ENCODE measurements at regions not wholly inside any gene's neighbourhood (a gene's known extent, or its start where the extent isn't known, plus 50 kb on each side); places are given as distances from the start of the nearest gene placed in this dataset.

- TF ChIP-seq CTCF (IDR thresholded peaks at IDR 0.05; ENCODE audit: borderline replicate concordance, extremely low read depth, low read length, poor library complexity, severe bottlenecking) (no peak), EZH2 (IDR thresholded peaks at IDR 0.05; ENCODE audit: borderline replicate concordance, low read depth, low read length, severe bottlenecking) (no peak)
These were observed 915.9 kb downstream of the SLC6A15 start for GRCh38 chr12:83996671-83997070.

GRCh38 chr12:83985084-83985483 lies 927.5 kb downstream of the SLC6A15 start:
- Histone ChIP-seq H3K27me3 (ENCODE audit: insufficient read depth, low read length, poor library complexity) (no peaks in the 10 kb centered on the region), H3K9ac (ENCODE audit: low read depth, low read length) (no peak overlapping the region), H3K4me3 (ENCODE audit: low read depth in 1 of 2, low read length in 2 of 2) (no peak overlapping the region), H3K4me2 (ENCODE audit: insufficient read depth, low read length) (no peak overlapping the region), H3K79me2 (ENCODE audit: insufficient read depth, low read length) (no peaks in the 10 kb centered on the region), H3K36me3 (ENCODE audit: insufficient read depth, low read length) (no peaks in the 10 kb centered on the region), H2AFZ (ENCODE audit: low read depth, low read length) (no peak overlapping the region), H3K4me1 (ENCODE audit: insufficient read depth, low read length) (no peaks in the 10 kb centered on the region), H3K27ac (ENCODE audit: low read length) (no peak overlapping the region), H4K20me1 (ENCODE audit: insufficient read depth, low read length) (no peaks in the 10 kb centered on the region), H3K9me3 (ENCODE audit: insufficient read depth, low read length, severe bottlenecking) (no peaks in the 10 kb centered on the region)
- TF ChIP-seq CTCF (IDR thresholded peaks at IDR 0.05; ENCODE audit: borderline replicate concordance, extremely low read depth, low read length, poor library complexity, severe bottlenecking) (no peak), EZH2 (IDR thresholded peaks at IDR 0.05; ENCODE audit: borderline replicate concordance, low read depth, low read length, severe bottlenecking) (no peak)
- DNase-seq (no peak), ATAC-seq (ENCODE audit: insufficient read depth, low read depth) (no peak)

More at GRCh38 chr12:83996671-83997070, 915.9 kb downstream of the SLC6A15 start:
- H3K9ac ChIP-seq (ENCODE audit: low read depth, low read length) = no peak overlapping the region
- no peaks in the 10 kb centered on the region for H3K4me1 ChIP-seq (ENCODE audit: insufficient read depth, low read length)
- H4K20me1 ChIP-seq (ENCODE audit: insufficient read depth, low read length) = no peaks in the 10 kb centered on the region
- DNase-seq = no peak
- no peaks in the 10 kb centered on the region for H3K9me3 ChIP-seq (ENCODE audit: insufficient read depth, low read length, severe bottlenecking)
- H3K27me3 ChIP-seq (ENCODE audit: insufficient read depth, low read length, poor library complexity) = no peaks in the 10 kb centered on the region
- no peak overlapping the region for H3K4me3 ChIP-seq (ENCODE audit: low read depth in 1 of 2, low read length in 2 of 2)
- H3K27ac ChIP-seq (ENCODE audit: low read length) = no peak overlapping the region
- no peaks in the 10 kb centered on the region for H3K36me3 ChIP-seq (ENCODE audit: insufficient read depth, low read length)
- no peak for ATAC-seq (ENCODE audit: insufficient read depth, low read depth)
- no peak overlapping the region for H3K4me2 ChIP-seq (ENCODE audit: insufficient read depth, low read length)
- H2AFZ ChIP-seq (ENCODE audit: low read depth, low read length) = no peak overlapping the region
- H3K79me2 ChIP-seq (ENCODE audit: insufficient read depth, low read length) = no peaks in the 10 kb centered on the region

- Histone ChIP-seq H2AFZ (ENCODE audit: low read depth, low read length) (no peak overlapping the region), H4K20me1 (ENCODE audit: insufficient read depth, low read length) (no peaks in the 10 kb centered on the region), H3K9ac (ENCODE audit: low read depth, low read length) (no peak overlapping the region), H3K4me2 (ENCODE audit: insufficient read depth, low read length) (no peak overlapping the region), H3K27me3 (ENCODE audit: insufficient read depth, low read length, poor library complexity) (no peaks in the 10 kb centered on the region), H3K27ac (ENCODE audit: low read length) (no peak overlapping the region), H3K4me3 (ENCODE audit: low read depth in 1 of 2, low read length in 2 of 2) (no peak overlapping the region), H3K79me2 (ENCODE audit: insufficient read depth, low read length) (no peaks in the 10 kb centered on the region), H3K36me3 (ENCODE audit: insufficient read depth, low read length) (no peaks in the 10 kb centered on the region), H3K9me3 (ENCODE audit: insufficient read depth, low read length, severe bottlenecking) (no peaks in the 10 kb centered on the region), H3K4me1 (ENCODE audit: insufficient read depth, low read length) (no peaks in the 10 kb centered on the region)
- ATAC-seq (ENCODE audit: insufficient read depth, low read depth) (no peak), DNase-seq (no peak)
- TF ChIP-seq CTCF (IDR thresholded peaks at IDR 0.05; ENCODE audit: borderline replicate concordance, extremely low read depth, low read length, poor library complexity, severe bottlenecking) (no peak), EZH2 (IDR thresholded peaks at IDR 0.05; ENCODE audit: borderline replicate concordance, low read depth, low read length, severe bottlenecking) (no peak)
These were observed 932.2 kb downstream of the SLC6A15 start for GRCh38 chr12:83980398-83980797.

GRCh38 chr12:83979785-83980184 lies 932.8 kb downstream of the SLC6A15 start:
- H2AFZ ChIP-seq (ENCODE audit: low read depth, low read length) = no peak overlapping the region

More at GRCh38 chr12:83979785-83980184, 932.8 kb downstream of the SLC6A15 start:
- ATAC-seq (ENCODE audit: insufficient read depth, low read depth) = no peak
- no peaks in the 10 kb centered on the region for H4K20me1 ChIP-seq (ENCODE audit: insufficient read depth, low read length)
- H3K4me1 ChIP-seq (ENCODE audit: insufficient read depth, low read length) = no peaks in the 10 kb centered on the region
- H3K4me2 ChIP-seq (ENCODE audit: insufficient read depth, low read length) = no peak overlapping the region
- H3K27ac ChIP-seq (ENCODE audit: low read length) = no peak overlapping the region
- no peak for DNase-seq
- no peaks in the 10 kb centered on the region for H3K36me3 ChIP-seq (ENCODE audit: insufficient read depth, low read length)
- H3K27me3 ChIP-seq (ENCODE audit: insufficient read depth, low read length, poor library complexity) = no peaks in the 10 kb centered on the region
- TF ChIP-seq EZH2 (IDR thresholded peaks at IDR 0.05; ENCODE audit: borderline replicate concordance, low read depth, low read length, severe bottlenecking) (no peak), CTCF (IDR thresholded peaks at IDR 0.05; ENCODE audit: borderline replicate concordance, extremely low read depth, low read length, poor library complexity, severe bottlenecking) (no peak)
- no peak overlapping the region for H3K9ac ChIP-seq (ENCODE audit: low read depth, low read length)
- H3K4me3 ChIP-seq (ENCODE audit: low read depth in 1 of 2, low read length in 2 of 2) = no peak overlapping the region
- no peaks in the 10 kb centered on the region for H3K79me2 ChIP-seq (ENCODE audit: insufficient read depth, low read length)
- H3K9me3 ChIP-seq (ENCODE audit: insufficient read depth, low read length, severe bottlenecking) = no peaks in the 10 kb centered on the region

Data from DND-41 (cell line).